IMR-90 (cell line): ENCODE measurements at regions not wholly inside any gene's neighbourhood (a gene's known extent, or its start where the extent isn't known, plus 50 kb on each side); places are given as distances from the start of the nearest gene placed in this dataset.

Experiments
- ATAC-seq: fragments of 200-7000 bp; cut with Tn5 transposase; 2 replicates; pipeline ENCODE4 v1.9.1; 2020; ENCODE audit warnings: low read depth, mild to moderate bottlenecking, moderate library complexity
- BruUV-seq: library from RNA; stranded (reverse); fragments of 400-500 nt; replicated peaks from 2 replicates; lab custom pipeline; 2021; lab: Mats Ljungman, UMichigan
- CTCF ChIA-PET: fragments of 300-600 bp; formaldehyde crosslinking; extraction: SDS; loops from one replicate; lab custom pipeline; 2021; ENCODE audit warnings: antibody characterized with exemption; lab: Yijun Ruan, JAX
- POLR2A ChIA-PET: fragments of 300-600 bp; sonication (Branson Sonifier 250); formaldehyde crosslinking; loops from one replicate; lab custom pipeline; 2022; ENCODE audit warnings: antibody characterized with exemption; ENCODE audit not compliant: unreplicated experiment; lab: Charles Lee
- DNase-seq: peaks from one replicate; pipeline ENCODE4 v3.0.0; 2013
- H2AFZ ChIP-seq: replicated peaks from 2 replicates; pipeline ENCODE3; 2013; ENCODE audit warnings: low read length, mild to moderate bottlenecking; ENCODE audit not compliant: poor library complexity
- H2AK5ac ChIP-seq: 2 replicates; pipeline ENCODE4 v1.6.1; 2013; ENCODE audit warnings: low read depth, low read length, inconsistent platforms
- H2AK9ac ChIP-seq: replicated peaks from 2 replicates; pipeline ENCODE3; 2013; ENCODE audit warnings: mild to moderate bottlenecking, low read depth, low read length, moderate library complexity; ENCODE audit not compliant: poor library complexity
- H2BK120ac ChIP-seq: 2 replicates; pipeline ENCODE4 v1.6.1; 2013; ENCODE audit warnings: low read depth, low read length, inconsistent platforms
- H2BK15ac ChIP-seq: 3 replicates; pipeline ENCODE4 v1.6.1; 2013; ENCODE audit warnings: low read depth, low read length, inconsistent platforms
- H2BK20ac ChIP-seq: 2 replicates; pipeline ENCODE4 v1.6.1; 2013; ENCODE audit warnings: low read depth, mild to moderate bottlenecking, inconsistent platforms, low read length, moderate library complexity
- H2BK5ac ChIP-seq: 2 replicates; pipeline ENCODE4 v1.6.1; 2013; ENCODE audit warnings: mild to moderate bottlenecking, low read depth, low read length, inconsistent platforms; ENCODE audit not compliant: poor library complexity, severe bottlenecking
- H3K14ac ChIP-seq: replicated peaks from 2 replicates; pipeline ENCODE4 v1.6.1; 2013; ENCODE audit warnings: low read depth, low read length, inconsistent platforms
- H3K18ac ChIP-seq: 2 replicates; pipeline ENCODE4 v1.6.1; 2013; ENCODE audit warnings: low read depth, low read length, control low read depth
- H3K23ac ChIP-seq: 2 replicates; pipeline ENCODE4 v1.6.1; 2013; ENCODE audit warnings: low read depth, low read length, inconsistent platforms
- H3K27ac ChIP-seq: 2 replicates; pipeline ENCODE4 v1.5.1; 2013; ENCODE audit warnings: mild to moderate bottlenecking, control low read depth, low read length; ENCODE audit not compliant: insufficient read depth
- H3K27me3 ChIP-seq: 2 replicates; pipeline ENCODE4 v1.6.1; 2013; ENCODE audit warnings: low read length; ENCODE audit not compliant: control insufficient read depth, insufficient read depth
- H3K36me3 ChIP-seq: 2 replicates; pipeline ENCODE4 v1.6.1; 2013; ENCODE audit warnings: low read length, mixed read lengths; ENCODE audit not compliant: control insufficient read depth, insufficient read depth
- H3K4ac ChIP-seq: 2 replicates; pipeline ENCODE4 v1.6.1; 2013; ENCODE audit warnings: low read depth, low read length, inconsistent platforms
- H3K4me1 ChIP-seq: 2 replicates; pipeline ENCODE4 v1.6.1; 2013; ENCODE audit warnings: low read length, mixed read lengths; ENCODE audit not compliant: control insufficient read depth, insufficient read depth
- H3K4me2 ChIP-seq: 2 replicates; pipeline ENCODE4 v1.6.1; 2013; ENCODE audit warnings: low read depth, mild to moderate bottlenecking, control low read depth, low read length, moderate library complexity
- H3K4me3 ChIP-seq: 2 replicates; pipeline ENCODE4 v1.5.1; 2013; ENCODE audit warnings: low read depth, mild to moderate bottlenecking, control low read depth, low read length, moderate library complexity; ENCODE audit not compliant: insufficient read depth
- H3K56ac ChIP-seq: 2 replicates; pipeline ENCODE4 v1.6.1; 2013; ENCODE audit warnings: low read length, inconsistent platforms; ENCODE audit not compliant: insufficient read depth; ENCODE audit errors: extremely low read depth
- H3K79me1 ChIP-seq, 2 experiments: 2 replicates each; pipeline ENCODE4 v1.6.1; 2013; ENCODE audit warnings: low read length in 2 of 2, inconsistent platforms in 1 of 2, low read depth in 1 of 2
- H3K9ac ChIP-seq: 2 replicates; pipeline ENCODE4 v1.6.1; 2013; ENCODE audit warnings: low read depth, low read length, control low read depth
- H3K9me1 ChIP-seq: 2 replicates; pipeline ENCODE4 v1.6.1; 2013; ENCODE audit warnings: low read length, inconsistent platforms; ENCODE audit not compliant: insufficient read depth
- H3K9me3 ChIP-seq: 2 replicates; pipeline ENCODE4 v1.6.1; 2013; ENCODE audit warnings: low read length; ENCODE audit not compliant: control insufficient read depth, insufficient read depth
- H4K20me1 ChIP-seq: 2 replicates; pipeline ENCODE4 v1.6.1; 2013; ENCODE audit warnings: low read length, inconsistent platforms; ENCODE audit not compliant: insufficient read depth
- H4K5ac ChIP-seq: 2 replicates; pipeline ENCODE4 v1.6.1; 2013; ENCODE audit warnings: mild to moderate bottlenecking, low read depth, low read length, control low read depth
- H4K8ac ChIP-seq, 2 experiments: 2 replicates each; pipeline ENCODE4 v1.6.1; 2013; ENCODE audit warnings: low read depth in 2 of 2, low read length in 2 of 2, control low read depth in 1 of 2, inconsistent platforms in 1 of 2
- H4K91ac ChIP-seq: 2 replicates; pipeline ENCODE4 v1.6.1; 2013; ENCODE audit warnings: low read depth, low read length, inconsistent platforms; ENCODE audit not compliant: insufficient read depth
- BHLHE40 ChIP-seq: fragments of 150-350 bp; IDR thresholded peaks from 2 replicates; pipeline ENCODE4 v1.6.1; 2016; ENCODE audit warnings: mild to moderate bottlenecking, low read depth, low read length
- CEBPB ChIP-seq: IDR thresholded peaks from 2 replicates; pipeline ENCODE4 v1.6.1; 2012; ENCODE audit warnings: low read depth, low read length, improper control_type of control experiment
- ELK1 ChIP-seq: fragments of 150-350 bp; IDR thresholded peaks from 2 replicates; pipeline ENCODE4 v1.6.1; 2016; ENCODE audit warnings: low read depth, mild to moderate bottlenecking, low read length, moderate library complexity, borderline replicate concordance
- FOS ChIP-seq: fragments of 150-350 bp; IDR thresholded peaks from 2 replicates; pipeline ENCODE4 v1.6.1; 2016; ENCODE audit warnings: low read depth, low read length
- MXI1 ChIP-seq: IDR thresholded peaks from 2 replicates; pipeline ENCODE4 v1.6.1; 2012; ENCODE audit warnings: low read depth, mild to moderate bottlenecking, low read length, moderate library complexity, borderline replicate concordance
- NFE2L2 ChIP-seq: fragments of 150-350 bp; IDR thresholded peaks from 2 replicates; pipeline ENCODE4 v1.6.1; 2016; ENCODE audit warnings: low read depth, mild to moderate bottlenecking, low read length
- POLR2A ChIP-seq: IDR thresholded peaks from 2 replicates; pipeline ENCODE4 v1.6.1; 2012; ENCODE audit warnings: mild to moderate bottlenecking, low read depth, low read length
- USF2 ChIP-seq: fragments of 150-350 bp; IDR thresholded peaks from 2 replicates; pipeline ENCODE4 v1.6.1; 2017; ENCODE audit warnings: mild to moderate bottlenecking, antibody characterized with exemption, low read length, low read depth
- WGBS, 2 experiments: methylation state at CpG; one replicate each; pipeline versions ENCODE4 v1.1.5 to v1.1.7; 2013; ENCODE audit warnings: missing lambda C conversion rate in 2 of 2; ENCODE audit not compliant: insufficient read length in 1 of 2; ENCODE audit errors: extremely low coverage in 2 of 2; 5-methylcytosine and 5-hydroxymethylcytosine counted together
- dilution Hi-C: fragments of 300-500 bp; cut with HindIII; formaldehyde crosslinking; loops from one replicate; pipeline ENCODE4 v1.14.3; 2018; ENCODE audit warnings: low sequenced_read_pairs; ENCODE audit not compliant: unreplicated experiment
- in situ Hi-C: fragments of 300-500 bp; cut with MboI; formaldehyde crosslinking; loops from 3 replicates; pipeline ENCODE4 v1.14.3; 2019; ENCODE audit warnings: low sequenced_read_pairs, inconsistent platforms, mixed read lengths
- intact Hi-C: fragments of 100-400 bp; cut with micrococcal nuclease; formaldehyde crosslinking; loops from 2 replicates; pipeline ENCODE4 v1.10.0; 2022

- intact Hi-C loops: no loop called here
- no peaks in the 10 kb centered on the region for H3K9me1 ChIP-seq
- no peaks in the 10 kb centered on the region for H3K36me3 ChIP-seq
- H2AK5ac ChIP-seq: no peak overlapping the region
- H3K27ac ChIP-seq: no peak overlapping the region
- TF ChIP-seq FOS (no peak), USF2 (no peak), MXI1 (no peak), CEBPB (no peak), BHLHE40 (no peak), ELK1 (no peak), POLR2A (no peak), NFE2L2 (no peak)
- H3K79me1 ChIP-seq: no peaks in the 10 kb centered on the region
- H4K8ac ChIP-seq: no peak overlapping the region
- H2BK5ac ChIP-seq: no peak overlapping the region
- H4K91ac ChIP-seq: no peak overlapping the region
- no peak overlapping the region for H2BK120ac ChIP-seq
- no peak overlapping the region for H2AK9ac ChIP-seq
- H3K4me3 ChIP-seq: no peak overlapping the region
- H3K9me3 ChIP-seq: no peaks in the 10 kb centered on the region
- H3K18ac ChIP-seq: no peak overlapping the region
- H2AFZ ChIP-seq: no peak overlapping the region
- H2BK20ac ChIP-seq: no peak overlapping the region
- H2BK15ac ChIP-seq: no peak overlapping the region
- H4K20me1 ChIP-seq: no peaks in the 10 kb centered on the region
- no peaks in the 10 kb centered on the region for H3K27me3 ChIP-seq
- no CpG with 5 or more reads among the region's 2 CpGs for WGBS, 2 experiments
- H3K4me2 ChIP-seq: no peak overlapping the region
- no peak overlapping the region for H3K56ac ChIP-seq
- no peak overlapping the region for H3K14ac ChIP-seq
- H3K4me1 ChIP-seq: no peaks in the 10 kb centered on the region
- ChIA-PET POLR2A (no interaction called here), CTCF (no interaction called here)
- H3K9ac ChIP-seq: no peak overlapping the region
- H4K5ac ChIP-seq: no peak overlapping the region
- DNase-seq (no peak), ATAC-seq (no peak)
- dilution Hi-C loops: no loop called here
- BruUV-seq: no TSS peak
- in situ Hi-C loops: no loop called here
- no peak overlapping the region for H3K23ac ChIP-seq
- H3K4ac ChIP-seq: no peak overlapping the region
These were observed 99.6 kb upstream of the CTAGE1 start for GRCh38 chr18:22517356-22517755.
